Kidney (tissue), 13 donors: ENCODE measurements at regions not wholly inside any gene's neighbourhood (a gene's known extent, or its start where the extent isn't known, plus 50 kb on each side); places are given as distances from the start of the nearest gene placed in this dataset.

Experiments
- DNase-seq, 5 donors: peaks; one replicate each; pipeline ENCODE4 v3.0.0-alpha.2; 2013 to 2020
- FAIRE-seq: peaks from 2 replicates; lab custom pipeline; 2012; peaks lifted over from hg19 to GRCh38; lab: Jason Lieb, UNC
- H3K27ac ChIP-seq, 2 donors: one replicate each; pipeline ENCODE4 v1.7.0; 2013; ENCODE audit warnings: low read depth in 2 of 2, low read length in 2 of 2, inconsistent platforms in 1 of 2
- H3K27me3 ChIP-seq: one replicate; pipeline ENCODE4 v1.7.1; 2013; ENCODE audit warnings: low read length, inconsistent platforms; ENCODE audit not compliant: control insufficient read depth, insufficient read depth
- H3K36me3 ChIP-seq, 3 donors: one replicate each; pipeline versions ENCODE4 v1.7.0 to v1.7.1; 2013; ENCODE audit warnings: low read length in 3 of 3, control low read depth in 1 of 3, inconsistent platforms in 1 of 3; ENCODE audit not compliant: insufficient read depth in 3 of 3, control insufficient read depth in 2 of 3
- H3K4me1 ChIP-seq, 3 donors: one replicate each; pipeline versions ENCODE4 v1.7.0 to v1.7.1; 2013; ENCODE audit warnings: low read length in 3 of 3, inconsistent platforms in 1 of 3, low read depth in 1 of 3; ENCODE audit not compliant: control insufficient read depth in 2 of 3, insufficient read depth in 2 of 3
- H3K4me3 ChIP-seq, 3 donors: one replicate each; pipeline versions ENCODE4 v1.7.0 to v1.8.1; 2013; ENCODE audit warnings: low read length in 3 of 3, control low read depth in 1 of 3, inconsistent platforms in 1 of 3
- H3K9ac ChIP-seq, 3 donors: one replicate each; pipeline versions ENCODE4 v1.7.0 to v1.7.1; 2013; ENCODE audit warnings: low read length in 3 of 3, control low read depth in 1 of 3, inconsistent platforms in 1 of 3
- H3K9me3 ChIP-seq, 3 donors: one replicate each; pipeline versions ENCODE4 v1.7.0 to v1.7.1; 2013; ENCODE audit warnings: low read length in 3 of 3, control low read depth in 1 of 3, inconsistent platforms in 1 of 3; ENCODE audit not compliant: control insufficient read depth in 2 of 3, insufficient read depth in 1 of 3
- intact Hi-C: fragments of 100-400 bp; cut with DNase I; formaldehyde crosslinking; loops from one replicate; pipeline ENCODE4 v1.11.1; 2022
- TF ChIP-seq, protein P1 (sequence below): IDR thresholded peaks from 3 replicates; pipeline ENCODE4 v1.5.1; 2012; ENCODE audit warnings: mild to moderate bottlenecking, moderate library complexity, borderline replicate concordance; ENCODE audit not compliant: insufficient read depth; ENCODE audit errors: extremely low read depth
- donor health status: control.
- donor health status: control.
- donor health status: control.
- donor health status: control.
- donor health status: control.
- donor health status: DM: yes; HTN: yes; CAD: no.
- donor health status: Normal renal cell carcinoma (clear cell type).

DNA sequence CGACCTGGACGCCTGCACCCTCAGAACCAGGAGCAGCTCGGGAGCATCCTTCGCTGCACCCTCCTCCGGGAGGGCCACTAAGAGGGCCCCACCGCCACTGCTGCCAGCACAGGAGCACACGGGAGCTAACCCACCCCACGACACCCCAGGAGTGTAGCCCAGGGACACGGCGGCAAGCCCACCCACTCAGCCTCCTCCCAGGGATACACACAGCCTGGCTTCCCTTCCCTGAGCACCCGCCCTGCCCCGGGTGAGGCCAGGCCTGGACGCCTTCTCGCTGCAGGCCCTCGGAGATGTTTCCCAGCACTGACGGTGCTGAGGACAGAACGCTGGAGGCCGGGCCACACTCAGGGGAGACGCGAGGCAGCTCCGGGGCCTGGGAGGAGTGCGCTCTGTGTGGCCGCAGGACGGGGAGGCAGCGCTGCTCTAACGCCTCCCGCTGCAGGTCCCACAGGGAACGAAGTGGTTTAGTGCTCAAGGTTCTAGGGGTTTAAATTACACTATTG is 190.4 kb downstream of the BRD1 start:
- Histone ChIP-seq H3K9ac (no peak overlapping the region), H3K4me1 (peaks cover 0 to under 1% (median 0%) of the 10 kb centered on the region in 3 donors), H3K4me3 (no peak overlapping the region), H3K27ac (no peak overlapping the region), H3K36me3 (no peaks in the 10 kb centered on the region), H3K9me3 (no peaks in the 10 kb centered on the region), H3K27me3 (no peaks in the 10 kb centered on the region)
- DNase-seq (peak in 1 of 5 donors; percentile 39), FAIRE-seq (no peak)
- TF ChIP-seq, protein P1, sequence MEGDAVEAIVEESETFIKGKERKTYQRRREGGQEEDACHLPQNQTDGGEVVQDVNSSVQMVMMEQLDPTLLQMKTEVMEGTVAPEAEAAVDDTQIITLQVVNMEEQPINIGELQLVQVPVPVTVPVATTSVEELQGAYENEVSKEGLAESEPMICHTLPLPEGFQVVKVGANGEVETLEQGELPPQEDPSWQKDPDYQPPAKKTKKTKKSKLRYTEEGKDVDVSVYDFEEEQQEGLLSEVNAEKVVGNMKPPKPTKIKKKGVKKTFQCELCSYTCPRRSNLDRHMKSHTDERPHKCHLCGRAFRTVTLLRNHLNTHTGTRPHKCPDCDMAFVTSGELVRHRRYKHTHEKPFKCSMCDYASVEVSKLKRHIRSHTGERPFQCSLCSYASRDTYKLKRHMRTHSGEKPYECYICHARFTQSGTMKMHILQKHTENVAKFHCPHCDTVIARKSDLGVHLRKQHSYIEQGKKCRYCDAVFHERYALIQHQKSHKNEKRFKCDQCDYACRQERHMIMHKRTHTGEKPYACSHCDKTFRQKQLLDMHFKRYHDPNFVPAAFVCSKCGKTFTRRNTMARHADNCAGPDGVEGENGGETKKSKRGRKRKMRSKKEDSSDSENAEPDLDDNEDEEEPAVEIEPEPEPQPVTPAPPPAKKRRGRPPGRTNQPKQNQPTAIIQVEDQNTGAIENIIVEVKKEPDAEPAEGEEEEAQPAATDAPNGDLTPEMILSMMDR, result no peak
- intact Hi-C loops, result no loop called here

DNA sequence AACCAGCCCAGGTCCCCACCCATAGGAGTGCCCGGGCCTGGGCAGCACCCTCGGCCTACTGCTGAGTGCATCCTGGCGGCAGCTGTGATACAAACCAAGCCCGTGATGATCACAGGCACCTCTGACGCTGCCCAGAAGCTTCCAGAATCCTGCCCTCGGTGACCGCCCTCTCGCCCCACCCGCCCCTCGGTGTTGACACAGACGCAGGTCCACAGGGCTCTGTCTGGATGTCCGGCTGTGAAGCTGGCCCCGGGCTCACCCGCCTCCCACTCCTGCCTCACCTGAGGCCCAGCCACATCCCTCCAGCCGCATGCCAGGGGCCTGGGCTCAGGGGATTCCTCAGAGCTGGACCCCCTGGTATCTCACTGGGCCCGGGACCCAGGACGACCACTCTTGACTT is 191.0 kb downstream of the BRD1 start:
- FAIRE-seq (no peak), DNase-seq (peak in 1 of 5 donors; percentile 64)
- Histone ChIP-seq H3K9ac (no peak overlapping the region), H3K4me1 (peaks cover 0 to 3% (median 0%) of the 10 kb centered on the region in 3 donors), H3K4me3 (no peak overlapping the region), H3K9me3 (no peaks in the 10 kb centered on the region), H3K36me3 (no peaks in the 10 kb centered on the region), H3K27ac (no peak overlapping the region), H3K27me3 (no peaks in the 10 kb centered on the region)
- intact Hi-C loops, result no loop called here
- TF ChIP-seq, protein P1, result no peak

DNA sequence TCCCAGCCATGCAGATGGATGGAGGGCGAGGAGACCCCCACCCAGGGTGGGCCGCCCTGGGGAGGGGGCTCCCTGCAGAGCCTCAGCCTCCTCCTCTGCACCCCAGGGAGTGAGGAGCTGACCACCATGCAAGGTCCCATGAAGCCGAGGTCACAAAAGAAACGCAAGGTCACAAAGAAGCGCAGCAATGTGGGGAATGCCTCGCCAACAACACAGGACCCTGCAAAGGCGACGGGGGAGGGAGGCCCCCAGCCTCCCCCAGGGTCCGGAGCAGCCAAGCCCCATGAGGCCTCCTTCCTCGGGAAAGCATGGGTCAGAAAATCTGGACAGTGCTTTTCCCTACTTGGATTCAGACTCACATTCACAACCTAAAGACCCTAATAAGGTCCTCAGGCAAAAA is 191.5 kb downstream of the BRD1 start:
- TF ChIP-seq, protein P1, result no peak
- Histone ChIP-seq H3K9me3 (no peaks in the 10 kb centered on the region), H3K36me3 (no peaks in the 10 kb centered on the region), H3K4me3 (no peak overlapping the region), H3K27ac (no peak overlapping the region), H3K4me1 (peaks cover 0 to 3% (median 0%) of the 10 kb centered on the region in 3 donors), H3K9ac (no peak overlapping the region), H3K27me3 (no peaks in the 10 kb centered on the region)
- FAIRE-seq (no peak), DNase-seq (peak in 1 of 5 donors; percentile 59)
- intact Hi-C loops, result no loop called here
